GM23338 (cell line): ENCODE measurements at regions not wholly inside any gene's neighbourhood (a gene's known extent, or its start where the extent isn't known, plus 50 kb on each side); places are given as distances from the start of the nearest gene placed in this dataset.

Experiments
- CREB1 ChIP-seq: fragments of 250-450 bp; sonication (Bioruptor Pico); IDR thresholded peaks from 2 replicates; pipeline ENCODE4 v1.5.0; 2020; ENCODE audit warnings: low read depth, mild to moderate bottlenecking, moderate library complexity
- CTCF ChIP-seq, 2 experiments: fragments of 200-600 bp in 1 of 2; sonication (generic) in 1 of 2; conservative IDR thresholded peaks; 2 replicates each; pipeline versions ENCODE4 v1.5.1 to v1.6.1; 2016 to 2017; ENCODE audit warnings: antibody characterized with exemption in 2 of 2, low read depth in 2 of 2, mild to moderate bottlenecking in 2 of 2, moderate library complexity in 1 of 2
- EZH2 ChIP-seq: fragments of 200-600 bp; sonication (generic); IDR thresholded peaks from one replicate; pipeline ENCODE4 v1.8.0; 2017; ENCODE audit warnings: antibody characterized with exemption, mild to moderate bottlenecking, low read depth; ENCODE audit not compliant: unreplicated experiment
- EZH2phosphoT487 ChIP-seq: fragments of 200-600 bp; sonication (generic); IDR thresholded peaks from one replicate; pipeline ENCODE4 v1.8.1; 2018; ENCODE audit warnings: antibody characterized with exemption; ENCODE audit not compliant: unreplicated experiment
- JUNB ChIP-seq: IDR thresholded peaks from one replicate; pipeline ENCODE4 v1.6.1; 2016; ENCODE audit warnings: antibody characterized with exemption; ENCODE audit not compliant: unreplicated experiment
- POLR2AphosphoS5 ChIP-seq: IDR thresholded peaks from 2 replicates; pipeline ENCODE4 v1.6.1; 2016; ENCODE audit warnings: antibody characterized with exemption, low read depth
- REST ChIP-seq: IDR thresholded peaks from one replicate; pipeline ENCODE4 v1.6.1; 2018; ENCODE audit warnings: antibody characterized with exemption; ENCODE audit not compliant: unreplicated experiment
- ZNF114 ChIP-seq: fragments of 250-450 bp; sonication (Bioruptor Pico); IDR thresholded peaks from 2 replicates; pipeline ENCODE4 v1.5.0; 2020; ENCODE audit warnings: mild to moderate bottlenecking, moderate library complexity
- ZNF331 ChIP-seq: fragments of 250-450 bp; sonication (Bioruptor Pico); IDR thresholded peaks from 2 replicates; pipeline ENCODE4 v1.5.0; 2020; ENCODE audit warnings: low read depth, mild to moderate bottlenecking, moderate library complexity

GRCh38 chr9:79292731-79293280 is 279.0 kb upstream of the TLE4 start:
- TF ChIP-seq EZH2: no peak
- no peak for TF ChIP-seq POLR2AphosphoS5
- TF ChIP-seq CTCF (conservative IDR thresholded peaks at IDR 0.05; ENCODE audit: low read depth in 2 of 2): no peak
- TF ChIP-seq EZH2phosphoT487: no peak
- TF ChIP-seq ZNF331 (CRISPR knock-in tag): no peak
- TF ChIP-seq CREB1 (CRISPR knock-in tag): no peak
- no peak for TF ChIP-seq JUNB
- no peak for TF ChIP-seq REST
- no peak for TF ChIP-seq ZNF114 (CRISPR knock-in tag)
